ENCODE measurements at regions not wholly inside any gene's neighbourhood (a gene's known extent, or its start where the extent isn't known, plus 50 kb on each side); places are given as distances from the start of the nearest gene placed in this dataset.
"Not testable (repeated sequence)": the region's sequence is repeated elsewhere in the genome, so short reads cannot be mapped to it uniquely, and the experiment has no call there.

DNA sequence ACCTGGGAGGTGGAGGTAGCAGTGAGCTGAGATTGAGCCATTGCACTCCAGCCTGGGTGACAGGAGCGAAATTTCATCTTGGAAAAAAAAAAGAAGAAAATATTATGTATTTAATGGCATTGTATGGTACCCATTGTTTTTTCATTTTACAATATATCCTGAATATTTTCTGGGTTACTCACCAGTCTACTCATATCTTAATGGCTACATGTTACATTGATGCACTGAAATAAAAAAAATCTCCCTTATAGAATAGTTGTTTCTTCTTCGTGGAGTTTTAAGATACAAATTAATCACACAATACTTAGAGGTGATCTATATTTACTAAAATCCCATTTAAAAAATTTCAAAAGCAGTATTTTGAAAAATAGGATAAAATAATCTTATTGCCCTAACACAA, 66.3 kb upstream of the XPO1 start:
- no peak for DNase-seq (ENCODE audit: low spot score)
- no peaks in the 10 kb centered on the region for H3K27me3 ChIP-seq (ENCODE audit: control insufficient read depth in 4 of 4, insufficient read depth in 4 of 4, low read length in 3 of 4)
- TF ChIP-seq, protein P1, sequence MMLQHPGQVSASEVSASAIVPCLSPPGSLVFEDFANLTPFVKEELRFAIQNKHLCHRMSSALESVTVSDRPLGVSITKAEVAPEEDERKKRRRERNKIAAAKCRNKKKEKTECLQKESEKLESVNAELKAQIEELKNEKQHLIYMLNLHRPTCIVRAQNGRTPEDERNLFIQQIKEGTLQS (IDR thresholded peaks at IDR 0.05): no peak
- TF ChIP-seq RXRA (IDR thresholded peaks at IDR 0.05) (no peak), HNF4A (conservative IDR thresholded peaks at IDR 0.05) (no peak), TAF1 (conservative IDR thresholded peaks at IDR 0.05) (no peak)
- WGBS: 87% methylated on average over 2 of the region's 2 CpGs
- H3K4me3 ChIP-seq (ENCODE audit: low read depth in 1 of 3, low read length in 3 of 3): no peak overlapping the region
- H3K9ac ChIP-seq (ENCODE audit: low read depth in 1 of 2, low read length in 2 of 2): no peak overlapping the region
- H3K4me1 ChIP-seq (ENCODE audit: control insufficient read depth in 4 of 4, insufficient read depth in 4 of 4, low read length in 3 of 4): no peaks in the 10 kb centered on the region
- H3K9me3 ChIP-seq (ENCODE audit: control insufficient read depth in 4 of 4, low read length in 3 of 4): no peaks in the 10 kb centered on the region
- no peaks in the 10 kb centered on the region for H3K36me3 ChIP-seq (ENCODE audit: control insufficient read depth in 4 of 4, insufficient read depth in 3 of 4, low read depth in 1 of 4, low read length in 3 of 4)
- no peak overlapping the region for H3K27ac ChIP-seq (ENCODE audit: low read depth in 1 of 2, low read length in 2 of 2)

DNA sequence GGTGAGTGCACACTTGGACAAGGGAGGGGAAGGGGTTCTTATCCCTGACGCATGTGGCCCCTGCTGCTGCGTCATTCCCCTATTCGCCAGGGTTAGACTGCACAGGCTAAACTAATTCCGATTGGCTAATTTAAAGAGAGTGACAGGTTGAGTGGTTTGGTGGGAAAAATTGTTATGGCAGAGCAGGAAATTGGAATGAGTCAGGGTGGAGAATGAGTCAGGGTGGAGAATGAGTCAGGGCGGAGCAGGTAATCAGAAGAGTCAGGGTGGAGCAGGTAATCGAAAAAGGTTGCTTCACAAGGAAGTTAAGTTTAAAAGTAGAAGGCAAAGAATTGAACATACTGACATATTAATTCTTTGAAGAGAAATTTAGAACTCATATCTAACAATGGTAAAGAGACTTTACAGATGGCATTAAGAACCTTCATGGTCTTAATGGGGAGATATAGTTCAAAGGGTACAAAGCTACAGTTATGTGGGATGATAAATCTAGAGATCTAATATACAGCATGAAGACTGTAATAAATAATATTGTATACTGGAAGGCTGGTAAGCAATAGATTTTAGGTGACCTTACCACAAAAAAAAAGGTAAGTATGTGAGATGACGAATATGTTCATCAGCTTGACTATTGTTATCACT, 60.5 kb upstream of the XPO1 start:
- 92% methylated on average over 7 of the region's 7 CpGs for WGBS
- not testable (repeated sequence) for H3K27me3 ChIP-seq (ENCODE audit: control insufficient read depth in 4 of 4, insufficient read depth in 4 of 4, low read length in 3 of 4); H3K4me1 ChIP-seq (ENCODE audit: control insufficient read depth in 4 of 4, insufficient read depth in 4 of 4, low read length in 3 of 4); H3K9me3 ChIP-seq (ENCODE audit: control insufficient read depth in 4 of 4, low read length in 3 of 4); DNase-seq (ENCODE audit: low spot score); H3K36me3 ChIP-seq (ENCODE audit: control insufficient read depth in 4 of 4, insufficient read depth in 3 of 4, low read depth in 1 of 4, low read length in 3 of 4); H3K27ac ChIP-seq (ENCODE audit: low read depth in 1 of 2, low read length in 2 of 2); H3K4me3 ChIP-seq (ENCODE audit: low read depth in 1 of 3, low read length in 3 of 3); H3K9ac ChIP-seq (ENCODE audit: low read depth in 1 of 2, low read length in 2 of 2)

DNA sequence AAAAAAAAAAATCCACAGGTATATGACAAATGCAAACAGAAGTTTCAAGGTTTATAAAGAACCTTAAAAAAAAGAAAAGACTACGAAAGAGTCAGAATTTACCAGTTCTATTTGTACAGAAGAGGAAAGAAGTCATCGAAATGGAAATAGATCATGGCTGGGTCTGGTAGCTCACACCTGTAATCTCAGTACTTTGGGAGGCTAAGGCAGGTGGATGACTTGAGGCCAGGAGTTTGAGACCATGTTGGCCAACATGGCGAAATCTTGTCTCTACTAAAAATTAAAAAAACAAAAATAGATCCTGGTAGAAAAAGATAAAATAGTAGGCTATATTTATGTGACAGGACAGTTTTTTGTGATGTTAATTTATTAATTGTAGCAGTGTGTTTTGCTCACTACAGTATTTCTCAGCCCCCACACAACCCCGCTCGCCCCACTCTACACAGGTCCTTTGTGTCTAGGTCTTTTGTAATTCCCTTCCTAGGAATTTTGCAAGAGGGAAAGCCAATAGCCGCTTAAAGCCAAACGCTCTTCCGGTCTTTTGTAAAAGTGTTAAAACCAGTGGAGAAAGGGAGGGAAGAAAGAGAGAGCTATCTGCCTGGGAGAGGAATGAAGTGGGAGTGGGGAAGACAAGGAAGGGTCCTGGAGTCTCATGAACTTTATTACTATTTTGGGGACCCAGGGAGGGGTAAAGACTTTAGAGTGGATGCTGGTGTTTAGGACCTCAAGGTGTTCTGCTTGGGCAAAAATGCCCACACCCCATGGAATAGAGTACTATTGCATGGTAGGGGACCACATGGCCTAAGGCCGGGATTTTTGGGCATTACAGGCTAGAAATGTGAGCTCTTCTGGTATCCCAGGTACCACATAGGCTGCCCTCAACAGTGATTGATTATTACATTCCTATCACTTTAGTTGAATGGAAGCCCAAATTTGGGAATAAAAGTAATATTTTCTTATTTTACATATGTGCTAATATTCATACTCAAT, 59.4 kb upstream of the XPO1 start:
- H3K4me1 ChIP-seq (ENCODE audit: control insufficient read depth in 4 of 4, insufficient read depth in 4 of 4, low read length in 3 of 4): no peaks in the 10 kb centered on the region
- no peak overlapping the region for H3K27ac ChIP-seq (ENCODE audit: low read depth in 1 of 2, low read length in 2 of 2)
- WGBS: 91% methylated on average over 9 of the region's 9 CpGs
- no peak overlapping the region for H3K9ac ChIP-seq (ENCODE audit: low read depth in 1 of 2, low read length in 2 of 2)
- no peaks in the 10 kb centered on the region for H3K27me3 ChIP-seq (ENCODE audit: control insufficient read depth in 4 of 4, insufficient read depth in 4 of 4, low read length in 3 of 4)
- H3K36me3 ChIP-seq (ENCODE audit: control insufficient read depth in 4 of 4, insufficient read depth in 3 of 4, low read depth in 1 of 4, low read length in 3 of 4): no peaks in the 10 kb centered on the region
- no peaks in the 10 kb centered on the region for H3K9me3 ChIP-seq (ENCODE audit: control insufficient read depth in 4 of 4, low read length in 3 of 4)
- TF ChIP-seq TAF1 (conservative IDR thresholded peaks at IDR 0.05) (no peak), FOXA2 (IDR thresholded peaks at IDR 0.05) (no peak), HNF4A (conservative IDR thresholded peaks at IDR 0.05) (no peak), RAD21 (IDR thresholded peaks at IDR 0.05) (no peak), HNF4G (IDR thresholded peaks at IDR 0.05) (no peak), RXRA (IDR thresholded peaks at IDR 0.05) (no peak), NR2F2 (IDR thresholded peaks at IDR 0.05) (no peak), JUND (IDR thresholded peaks at IDR 0.05) (no peak), FOXA1 (IDR thresholded peaks at IDR 0.05) (no peak), YY1 (IDR thresholded peaks at IDR 0.05) (no peak)
- TF ChIP-seq, protein P1 (IDR thresholded peaks at IDR 0.05): no peak
- TF ChIP-seq, protein P2, sequence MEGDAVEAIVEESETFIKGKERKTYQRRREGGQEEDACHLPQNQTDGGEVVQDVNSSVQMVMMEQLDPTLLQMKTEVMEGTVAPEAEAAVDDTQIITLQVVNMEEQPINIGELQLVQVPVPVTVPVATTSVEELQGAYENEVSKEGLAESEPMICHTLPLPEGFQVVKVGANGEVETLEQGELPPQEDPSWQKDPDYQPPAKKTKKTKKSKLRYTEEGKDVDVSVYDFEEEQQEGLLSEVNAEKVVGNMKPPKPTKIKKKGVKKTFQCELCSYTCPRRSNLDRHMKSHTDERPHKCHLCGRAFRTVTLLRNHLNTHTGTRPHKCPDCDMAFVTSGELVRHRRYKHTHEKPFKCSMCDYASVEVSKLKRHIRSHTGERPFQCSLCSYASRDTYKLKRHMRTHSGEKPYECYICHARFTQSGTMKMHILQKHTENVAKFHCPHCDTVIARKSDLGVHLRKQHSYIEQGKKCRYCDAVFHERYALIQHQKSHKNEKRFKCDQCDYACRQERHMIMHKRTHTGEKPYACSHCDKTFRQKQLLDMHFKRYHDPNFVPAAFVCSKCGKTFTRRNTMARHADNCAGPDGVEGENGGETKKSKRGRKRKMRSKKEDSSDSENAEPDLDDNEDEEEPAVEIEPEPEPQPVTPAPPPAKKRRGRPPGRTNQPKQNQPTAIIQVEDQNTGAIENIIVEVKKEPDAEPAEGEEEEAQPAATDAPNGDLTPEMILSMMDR (IDR thresholded peaks at IDR 0.05; ENCODE audit: low read depth, low read length, missing input control): no peak
- TF ChIP-seq, protein P3, sequence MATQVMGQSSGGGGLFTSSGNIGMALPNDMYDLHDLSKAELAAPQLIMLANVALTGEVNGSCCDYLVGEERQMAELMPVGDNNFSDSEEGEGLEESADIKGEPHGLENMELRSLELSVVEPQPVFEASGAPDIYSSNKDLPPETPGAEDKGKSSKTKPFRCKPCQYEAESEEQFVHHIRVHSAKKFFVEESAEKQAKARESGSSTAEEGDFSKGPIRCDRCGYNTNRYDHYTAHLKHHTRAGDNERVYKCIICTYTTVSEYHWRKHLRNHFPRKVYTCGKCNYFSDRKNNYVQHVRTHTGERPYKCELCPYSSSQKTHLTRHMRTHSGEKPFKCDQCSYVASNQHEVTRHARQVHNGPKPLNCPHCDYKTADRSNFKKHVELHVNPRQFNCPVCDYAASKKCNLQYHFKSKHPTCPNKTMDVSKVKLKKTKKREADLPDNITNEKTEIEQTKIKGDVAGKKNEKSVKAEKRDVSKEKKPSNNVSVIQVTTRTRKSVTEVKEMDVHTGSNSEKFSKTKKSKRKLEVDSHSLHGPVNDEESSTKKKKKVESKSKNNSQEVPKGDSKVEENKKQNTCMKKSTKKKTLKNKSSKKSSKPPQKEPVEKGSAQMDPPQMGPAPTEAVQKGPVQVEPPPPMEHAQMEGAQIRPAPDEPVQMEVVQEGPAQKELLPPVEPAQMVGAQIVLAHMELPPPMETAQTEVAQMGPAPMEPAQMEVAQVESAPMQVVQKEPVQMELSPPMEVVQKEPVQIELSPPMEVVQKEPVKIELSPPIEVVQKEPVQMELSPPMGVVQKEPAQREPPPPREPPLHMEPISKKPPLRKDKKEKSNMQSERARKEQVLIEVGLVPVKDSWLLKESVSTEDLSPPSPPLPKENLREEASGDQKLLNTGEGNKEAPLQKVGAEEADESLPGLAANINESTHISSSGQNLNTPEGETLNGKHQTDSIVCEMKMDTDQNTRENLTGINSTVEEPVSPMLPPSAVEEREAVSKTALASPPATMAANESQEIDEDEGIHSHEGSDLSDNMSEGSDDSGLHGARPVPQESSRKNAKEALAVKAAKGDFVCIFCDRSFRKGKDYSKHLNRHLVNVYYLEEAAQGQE (IDR thresholded peaks at IDR 0.05): no peak
- TF ChIP-seq, protein P4, sequence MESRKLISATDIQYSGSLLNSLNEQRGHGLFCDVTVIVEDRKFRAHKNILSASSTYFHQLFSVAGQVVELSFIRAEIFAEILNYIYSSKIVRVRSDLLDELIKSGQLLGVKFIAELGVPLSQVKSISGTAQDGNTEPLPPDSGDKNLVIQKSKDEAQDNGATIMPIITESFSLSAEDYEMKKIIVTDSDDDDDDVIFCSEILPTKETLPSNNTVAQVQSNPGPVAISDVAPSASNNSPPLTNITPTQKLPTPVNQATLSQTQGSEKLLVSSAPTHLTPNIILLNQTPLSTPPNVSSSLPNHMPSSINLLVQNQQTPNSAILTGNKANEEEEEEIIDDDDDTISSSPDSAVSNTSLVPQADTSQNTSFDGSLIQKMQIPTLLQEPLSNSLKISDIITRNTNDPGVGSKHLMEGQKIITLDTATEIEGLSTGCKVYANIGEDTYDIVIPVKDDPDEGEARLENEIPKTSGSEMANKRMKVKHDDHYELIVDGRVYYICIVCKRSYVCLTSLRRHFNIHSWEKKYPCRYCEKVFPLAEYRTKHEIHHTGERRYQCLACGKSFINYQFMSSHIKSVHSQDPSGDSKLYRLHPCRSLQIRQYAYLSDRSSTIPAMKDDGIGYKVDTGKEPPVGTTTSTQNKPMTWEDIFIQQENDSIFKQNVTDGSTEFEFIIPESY (IDR thresholded peaks at IDR 0.05): no peak
- H3K4me3 ChIP-seq (ENCODE audit: low read depth in 1 of 3, low read length in 3 of 3): no peak overlapping the region
- DNase-seq (ENCODE audit: low spot score): no peak

DNA sequence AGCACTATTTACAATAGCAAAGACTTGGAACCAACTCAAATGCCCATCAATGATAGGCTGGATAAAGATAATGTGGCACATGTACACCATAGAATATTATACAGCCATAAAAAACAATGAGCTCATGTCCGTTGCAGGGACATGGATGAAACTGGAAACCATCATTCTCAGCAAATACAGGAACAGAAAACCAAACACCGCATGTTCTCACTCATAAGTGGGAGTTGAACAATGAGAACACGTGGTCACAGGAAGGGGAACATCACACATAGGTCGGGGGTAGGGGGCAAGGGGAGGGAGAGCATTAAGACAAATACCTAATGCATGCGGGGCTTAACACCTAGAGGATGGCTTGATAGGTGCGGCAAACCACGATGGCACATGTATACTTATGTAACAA, 56.0 kb upstream of the XPO1 start:
- DNase-seq (ENCODE audit: low spot score); H3K27me3 ChIP-seq (ENCODE audit: control insufficient read depth in 4 of 4, insufficient read depth in 4 of 4, low read length in 3 of 4); H3K36me3 ChIP-seq (ENCODE audit: control insufficient read depth in 4 of 4, insufficient read depth in 3 of 4, low read depth in 1 of 4, low read length in 3 of 4); H3K4me3 ChIP-seq (ENCODE audit: low read depth in 1 of 3, low read length in 3 of 3); H3K9ac ChIP-seq (ENCODE audit: low read depth in 1 of 2, low read length in 2 of 2); H3K27ac ChIP-seq (ENCODE audit: low read depth in 1 of 2, low read length in 2 of 2); H3K9me3 ChIP-seq (ENCODE audit: control insufficient read depth in 4 of 4, low read length in 3 of 4); H3K4me1 ChIP-seq (ENCODE audit: control insufficient read depth in 4 of 4, insufficient read depth in 4 of 4, low read length in 3 of 4): not testable (repeated sequence)
- WGBS: 86% methylated on average over 7 of the region's 7 CpGs

All from liver (tissue), 8 donors.